HG03097 (cell line): ENCODE measurements at regions not wholly inside any gene's neighbourhood (a gene's known extent, or its start where the extent isn't known, plus 50 kb on each side); places are given as distances from the start of the nearest gene placed in this dataset.
"Not testable (repeated sequence)": the region's sequence is repeated elsewhere in the genome, so short reads cannot be mapped to it uniquely, and the experiment has no call there.

ENCODE experiments used
- ATAC-seq: cut with Tn5 transposase; IDR thresholded peaks from one replicate; pipeline ENCODE4 v1.9.1; 2021; ENCODE audit not compliant: unreplicated experiment, low FRiP score

GRCh38 chr12:58405363-58405762 is 464.0 kb downstream of the ATP23 start:
- no peak for ATAC-seq

- ATAC-seq: no peak
Observed at GRCh38 chr12:58408516-58408915, 467.1 kb downstream of the ATP23 start.

DNA sequence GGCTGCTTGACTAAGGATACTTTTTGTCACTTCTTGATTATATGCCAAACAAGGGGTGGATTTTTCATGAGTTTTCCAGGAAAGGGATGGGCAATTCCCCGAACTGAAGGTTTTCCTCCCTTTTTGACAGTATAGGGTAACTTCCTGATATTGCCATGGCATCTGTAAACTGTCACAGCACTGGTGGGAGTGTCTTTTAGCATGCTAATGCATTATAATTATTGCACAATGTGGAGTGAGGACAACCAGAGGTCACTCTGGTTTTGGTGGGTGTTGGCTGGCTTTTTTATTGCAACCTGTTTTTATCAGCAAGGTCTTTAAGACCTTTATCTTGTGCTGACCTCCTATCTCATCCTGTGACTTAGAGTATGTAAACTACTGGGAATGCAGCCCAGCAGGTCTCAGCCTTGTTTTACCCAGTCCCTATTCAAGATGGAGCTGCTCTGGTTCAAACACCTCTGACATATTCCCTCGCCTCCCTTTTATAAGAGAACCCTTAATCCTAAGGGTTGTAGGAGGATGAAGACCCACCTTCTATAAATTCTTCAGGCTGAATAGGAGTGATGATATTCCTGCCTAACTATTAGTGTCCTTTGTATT is 471.2 kb downstream of the ATP23 start:
- no peak for ATAC-seq

DNA sequence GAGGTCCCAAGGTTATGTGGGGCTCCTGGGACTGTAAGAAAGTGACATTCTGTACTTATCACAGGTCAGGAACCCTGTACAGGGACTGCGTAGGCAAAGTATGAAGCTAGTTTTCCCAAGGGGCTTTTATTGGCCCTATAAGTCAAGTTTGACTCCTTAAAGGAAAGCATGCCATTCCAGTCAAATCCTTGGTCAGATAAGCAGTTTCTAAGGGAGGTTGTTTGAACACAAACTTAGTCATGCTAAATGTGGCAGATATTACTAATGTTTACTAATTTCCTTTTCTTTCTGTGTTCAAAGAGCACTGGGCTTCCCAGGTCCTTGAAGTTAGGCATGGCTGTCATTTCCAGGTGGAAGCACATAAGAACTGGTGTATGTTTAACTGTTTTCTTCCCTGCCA is 472.4 kb downstream of the ATP23 start:
- ATAC-seq: no peak

GRCh38 chr12:58414398-58414871 is 473.1 kb downstream of the ATP23 start:
- no peak for ATAC-seq

DNA sequence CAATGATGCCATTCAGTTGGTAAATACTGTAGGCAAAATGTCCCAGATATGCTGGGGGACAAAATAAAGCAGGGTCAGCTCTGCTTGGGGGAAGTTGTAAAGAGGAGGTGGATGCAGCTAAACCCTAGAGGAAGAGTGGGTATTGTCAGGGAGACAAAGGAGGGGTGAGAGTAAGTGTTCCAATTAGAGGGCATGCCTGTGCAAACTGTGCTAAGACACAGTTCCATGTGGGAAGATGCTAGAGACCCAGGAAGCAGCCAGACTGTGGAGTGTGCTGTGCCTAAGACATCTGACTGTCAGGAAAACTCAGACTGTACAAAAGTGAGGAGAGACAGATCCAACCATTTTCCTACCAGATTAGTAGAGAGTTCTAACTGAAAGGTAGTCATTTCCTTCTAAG is 474.3 kb downstream of the ATP23 start:
- ATAC-seq: no peak

DNA sequence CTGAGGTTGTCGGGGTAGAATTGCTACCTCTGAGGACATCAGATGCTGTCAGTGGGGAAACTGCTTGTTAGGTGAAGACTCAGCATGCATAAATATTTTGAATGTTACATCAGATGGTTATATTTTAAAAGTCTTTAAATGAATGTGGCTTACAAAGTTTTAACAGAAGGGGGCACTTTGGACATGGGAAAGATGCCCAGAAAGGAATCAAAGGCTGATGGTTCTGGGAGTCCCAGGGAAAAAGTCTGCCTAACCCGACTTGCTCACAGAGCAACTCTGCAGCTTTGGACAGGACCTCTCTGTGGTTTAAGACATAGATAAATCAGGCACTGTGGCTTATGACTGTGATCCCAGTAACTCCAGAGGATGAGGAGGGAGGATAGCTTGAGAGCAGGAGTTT is 474.9 kb downstream of the ATP23 start:
- no peak for ATAC-seq

GRCh38 chr12:58419196-58419760 is 477.9 kb downstream of the ATP23 start:
- ATAC-seq: no peak

GRCh38 chr12:58419905-58420304 is 478.5 kb downstream of the ATP23 start:
- no peak for ATAC-seq

DNA sequence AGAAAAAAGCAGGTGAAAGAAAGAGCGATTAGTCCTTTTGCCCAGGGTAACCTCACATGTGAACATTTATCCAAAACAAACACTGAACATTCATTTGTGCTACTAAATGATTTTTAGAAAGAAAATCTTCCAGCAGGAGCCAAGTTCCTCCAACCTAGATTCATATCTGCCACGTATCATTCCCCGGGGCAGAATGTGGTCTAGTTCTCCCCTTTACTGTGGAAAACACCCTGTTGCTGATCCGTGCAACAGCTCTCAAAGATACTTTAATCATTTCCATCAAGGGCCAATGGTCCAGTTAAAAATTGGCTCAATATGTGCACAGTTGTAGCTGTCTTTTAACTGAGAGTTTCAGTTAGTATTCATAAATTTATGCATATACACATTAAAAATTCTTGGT is 479.1 kb downstream of the ATP23 start:
- no peak for ATAC-seq

- no peak for ATAC-seq
Observed at GRCh38 chr12:58421990-58422389, 480.6 kb downstream of the ATP23 start.

DNA sequence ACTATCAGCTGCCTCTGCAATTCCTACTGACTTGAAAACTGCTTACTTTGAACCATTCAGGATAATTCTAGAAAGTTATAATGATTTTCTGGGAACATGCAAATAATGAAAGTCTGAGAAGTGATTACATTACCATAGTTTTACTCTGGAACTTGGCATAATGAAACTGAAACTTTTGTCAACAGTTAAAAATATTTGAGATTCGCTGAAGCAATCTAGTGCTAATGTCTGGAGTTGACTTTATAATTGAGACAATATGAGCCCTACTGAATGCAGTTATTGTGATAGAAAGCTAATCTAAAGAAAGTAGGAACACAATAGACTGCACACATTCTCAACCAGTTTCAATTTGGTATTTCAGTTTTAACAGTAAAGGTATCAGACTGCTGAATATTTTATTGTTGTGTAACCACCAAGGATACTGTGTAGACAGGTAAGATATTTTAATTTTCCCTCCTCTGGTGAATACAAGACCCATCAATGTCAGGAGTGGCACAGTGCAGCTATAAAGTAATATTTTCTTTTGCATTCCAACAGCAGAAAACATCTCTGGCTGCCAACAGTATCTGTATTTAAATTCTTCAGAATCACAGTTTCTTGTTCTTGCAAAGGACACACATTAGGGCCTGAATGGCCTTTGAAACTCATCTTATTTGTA is 483.5 kb downstream of the ATP23 start:
- ATAC-seq: peak; percentile 22

DNA sequence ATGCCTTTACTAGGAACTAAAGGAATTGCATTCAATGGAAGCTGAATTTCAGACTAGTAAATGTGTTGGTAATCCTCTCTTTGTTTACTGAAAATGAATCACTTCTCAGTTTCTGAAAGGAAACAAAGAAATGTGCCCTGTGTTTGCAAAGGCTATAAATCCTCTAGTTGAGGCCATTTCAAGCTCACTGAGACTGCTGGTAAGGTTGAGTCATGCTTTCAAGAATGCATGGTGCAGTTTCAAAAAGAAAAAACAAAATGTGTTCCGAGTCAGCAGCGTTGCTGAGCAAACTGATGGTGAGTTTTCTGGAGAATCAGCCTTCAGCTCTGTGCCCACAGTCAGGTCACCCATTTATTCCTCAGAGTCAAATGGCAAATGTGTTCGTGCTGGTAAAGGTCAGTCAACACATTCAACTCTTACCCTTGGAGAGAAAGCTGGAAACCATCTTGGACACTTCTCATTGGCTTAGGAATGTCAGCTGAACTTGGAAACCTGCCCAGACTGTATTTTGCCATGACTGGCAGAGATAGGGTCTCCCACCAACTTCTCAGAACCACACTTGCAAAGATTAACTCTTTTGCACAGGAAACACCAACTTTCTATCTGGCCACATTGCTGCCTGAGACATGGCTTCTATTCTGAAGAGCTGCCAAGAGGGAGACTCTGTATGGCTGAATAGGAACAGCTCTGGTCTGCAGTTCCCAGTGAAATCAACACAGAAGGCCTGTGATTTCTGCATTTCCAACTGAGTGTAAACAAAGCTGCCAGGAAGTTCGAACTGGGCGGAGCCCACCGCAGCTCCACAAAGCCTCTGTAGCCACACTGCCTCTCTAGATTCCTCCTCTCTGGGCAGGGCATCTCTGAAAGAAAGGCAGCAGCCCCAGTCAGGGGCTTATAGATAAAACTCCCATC is 484.4 kb downstream of the ATP23 start:
- ATAC-seq: peak; percentile 90

GRCh38 chr12:58426437-58426836 is 485.1 kb downstream of the ATP23 start:
- not testable (repeated sequence) for ATAC-seq

GRCh38 chr12:58433959-58434358 is 486.3 kb downstream of the LRIG3 start:
- no peak for ATAC-seq

- ATAC-seq: no peak
Observed at GRCh38 chr12:58434726-58435125, 485.6 kb downstream of the LRIG3 start.

DNA sequence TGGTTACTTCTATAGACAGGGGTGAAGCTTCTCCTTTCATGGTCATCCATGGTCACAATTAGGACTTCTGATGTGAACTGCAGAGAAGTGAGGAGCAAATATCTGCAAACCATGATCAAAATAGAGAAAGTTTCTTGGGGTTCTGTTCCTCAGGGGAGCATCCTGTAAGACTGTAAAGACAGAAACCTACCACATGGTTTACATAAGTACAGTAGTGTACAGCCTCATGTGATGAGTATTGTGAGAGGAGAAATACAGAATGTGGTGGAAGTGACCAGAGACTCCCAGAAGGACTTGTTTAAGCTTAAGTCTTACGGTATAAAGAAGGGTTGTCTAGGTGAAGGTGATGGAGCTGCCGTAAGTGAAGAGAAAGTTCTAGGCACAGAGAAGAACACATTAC is 484.7 kb downstream of the LRIG3 start:
- peak; percentile 67 for ATAC-seq

- no peak for ATAC-seq
Observed at GRCh38 chr12:58441483-58441882, 478.8 kb downstream of the LRIG3 start.

GRCh38 chr12:58443273-58443980 is 476.9 kb downstream of the LRIG3 start:
- peak; percentile 72 for ATAC-seq

DNA sequence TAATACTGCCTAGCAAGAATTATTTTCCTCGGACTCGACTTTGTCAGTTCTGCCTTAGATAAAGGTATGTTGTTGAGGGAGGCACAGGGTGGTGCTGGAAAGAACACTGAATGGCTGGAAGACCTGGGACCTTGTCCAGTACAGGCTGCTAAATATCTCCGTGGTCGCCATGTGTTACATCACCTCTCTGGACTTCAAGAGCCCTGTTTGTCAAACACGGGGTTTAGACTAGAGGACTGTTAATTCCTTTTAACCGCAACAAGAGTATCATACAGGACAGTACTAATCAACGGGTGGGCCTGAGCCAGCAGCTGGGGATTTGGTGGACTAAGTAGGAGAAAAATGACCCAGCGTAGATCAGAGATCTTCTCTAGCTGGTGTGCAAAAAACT is 476.3 kb downstream of the LRIG3 start:
- ATAC-seq: no peak
